Inflammatory macrophage (primary cell): ENCODE measurements at regions not wholly inside any gene's neighbourhood (a gene's known extent, or its start where the extent isn't known, plus 50 kb on each side); places are given as distances from the start of the nearest gene placed in this dataset.

ENCODE experiments used
- DNase-seq, 2 donors: peaks; one replicate each; pipeline ENCODE4 v3.0.0-alpha.2; 2020 to 2022

DNA sequence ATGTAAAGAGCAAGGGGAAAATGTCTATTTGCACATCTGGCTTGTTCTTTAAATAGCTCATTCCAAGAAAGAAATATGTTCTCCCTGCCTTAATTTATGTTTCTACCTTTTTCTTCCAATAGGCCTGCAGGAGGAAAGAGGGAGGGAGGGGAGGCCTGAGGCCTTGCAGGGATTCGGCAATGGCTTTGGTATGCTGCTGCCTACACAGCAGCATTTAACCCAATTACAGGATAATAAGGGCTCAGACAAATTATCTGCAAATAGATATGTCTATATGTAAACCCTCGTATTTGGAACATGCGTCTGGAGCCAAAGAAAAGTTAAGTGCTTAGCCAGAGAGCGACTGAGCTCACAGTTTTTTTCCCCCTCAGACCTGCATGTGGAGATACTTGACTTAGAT, 277.2 kb downstream of the CDC5L start:
- no peak for DNase-seq

DNA sequence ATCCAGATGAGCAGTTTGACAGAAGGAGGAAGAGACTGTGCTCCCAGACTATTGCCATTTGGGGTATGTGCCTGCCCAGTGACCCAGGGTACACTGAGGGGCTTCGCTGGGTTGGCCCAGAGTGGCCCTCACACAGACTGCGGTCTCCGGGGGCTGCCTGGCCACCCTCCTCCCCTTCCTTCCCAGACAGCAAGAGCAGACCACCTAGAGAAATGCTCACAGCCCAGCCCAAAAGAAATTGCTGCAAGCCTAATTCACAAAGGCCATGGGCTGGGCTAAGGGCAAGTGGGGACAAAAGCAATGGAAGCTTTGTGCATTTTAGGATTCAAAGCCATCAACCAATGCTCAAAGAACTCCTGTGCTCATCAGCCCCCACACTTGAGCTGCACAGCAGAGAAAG, 277.6 kb downstream of the CDC5L start:
- DNase-seq = no peak

DNA sequence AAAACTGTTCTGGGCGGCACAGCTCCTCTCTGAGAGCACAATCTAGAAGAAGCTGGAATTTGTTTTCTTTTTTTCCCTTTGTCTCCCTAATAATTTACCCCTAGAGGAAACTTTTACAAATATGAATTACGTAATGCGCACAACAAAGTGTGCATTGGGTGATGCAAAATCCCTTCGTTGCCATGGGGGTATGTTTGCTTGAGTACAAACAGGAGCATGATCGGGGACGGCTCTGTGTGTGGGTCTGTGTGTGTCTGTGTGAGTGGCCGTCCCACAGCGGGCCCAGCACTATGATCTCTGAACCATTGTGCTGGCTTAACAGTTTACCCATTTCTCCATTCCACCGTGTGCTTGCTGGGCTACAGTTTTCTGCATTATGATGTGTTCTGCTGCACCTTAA, 278.2 kb downstream of the CDC5L start:
- no peak for DNase-seq

DNA sequence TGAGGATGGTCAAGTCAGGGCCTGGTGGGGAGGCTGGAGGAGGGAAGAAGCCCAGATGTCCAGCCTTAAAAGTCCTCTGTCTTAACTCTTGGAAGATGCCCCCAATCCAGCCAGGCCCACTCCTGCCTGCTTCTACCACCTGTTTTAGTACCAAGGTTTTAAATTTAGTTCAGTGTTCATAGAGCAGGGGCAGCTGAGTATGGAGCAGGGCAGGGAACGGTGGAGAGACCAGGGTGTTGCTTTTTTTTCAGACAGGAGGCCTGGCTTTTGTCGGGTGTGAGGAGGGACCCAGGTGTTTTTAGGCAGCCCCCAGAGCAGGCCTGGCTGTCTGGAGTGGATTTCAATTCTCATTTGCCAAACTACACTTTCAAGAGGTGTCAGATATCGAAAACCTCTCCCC, 278.8 kb downstream of the CDC5L start:
- DNase-seq = no peak

DNA sequence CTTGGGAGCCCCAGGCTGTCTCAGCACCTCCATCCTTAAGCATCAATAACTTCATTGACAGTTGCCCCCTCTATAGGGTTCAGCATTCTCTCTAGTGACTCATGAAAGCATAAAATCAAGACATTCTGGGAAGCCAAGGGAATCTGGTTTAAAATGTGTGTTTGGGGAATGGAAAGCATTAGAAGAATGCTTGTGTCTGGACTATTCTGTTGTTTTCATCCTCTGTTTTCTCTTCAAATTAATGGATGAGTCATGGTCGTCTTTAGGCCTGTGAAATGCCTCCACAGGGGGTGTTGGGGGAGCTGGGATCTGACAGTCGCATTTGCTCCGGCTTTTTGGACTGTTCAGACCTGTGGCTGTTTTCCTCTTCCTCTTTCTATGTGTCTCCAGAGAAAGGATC, 279.7 kb downstream of the CDC5L start:
- DNase-seq = no peak

DNA sequence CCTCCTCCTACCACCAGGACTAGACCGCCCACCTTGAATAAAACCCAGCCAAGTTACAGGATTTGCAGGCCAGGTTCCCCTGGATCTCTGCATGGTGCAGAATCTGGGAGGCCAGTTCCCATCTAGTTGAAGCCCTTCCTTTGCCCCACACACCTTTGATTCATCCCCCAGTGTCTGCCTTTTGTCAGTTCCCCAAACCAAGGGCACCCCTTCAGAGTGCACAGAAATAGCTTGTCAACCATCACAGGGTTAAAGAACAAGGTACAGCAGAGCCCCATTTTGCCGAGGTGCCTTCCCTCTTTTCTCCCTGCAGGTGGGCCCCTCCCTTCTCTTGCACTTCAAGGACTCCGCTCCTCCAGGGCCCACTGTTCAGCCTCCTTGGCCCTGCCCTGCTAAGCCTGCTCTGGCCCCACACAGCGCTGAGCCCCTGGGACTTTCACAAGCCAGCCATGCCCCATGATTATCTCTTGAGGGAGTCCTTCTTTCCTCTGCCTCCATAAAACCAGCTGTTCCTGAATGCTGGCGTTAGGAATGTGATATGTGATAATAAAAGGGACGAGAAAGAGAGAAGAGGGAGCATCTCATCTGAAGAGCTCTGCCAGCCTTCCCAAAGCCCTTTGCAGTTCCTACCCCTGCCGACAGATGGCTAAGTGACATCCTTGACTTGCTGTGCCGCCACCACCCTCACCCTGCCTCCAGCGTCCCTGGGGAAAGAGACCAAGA, 280.3 kb downstream of the CDC5L start:
- DNase-seq = peak; percentile 6 to 37

DNA sequence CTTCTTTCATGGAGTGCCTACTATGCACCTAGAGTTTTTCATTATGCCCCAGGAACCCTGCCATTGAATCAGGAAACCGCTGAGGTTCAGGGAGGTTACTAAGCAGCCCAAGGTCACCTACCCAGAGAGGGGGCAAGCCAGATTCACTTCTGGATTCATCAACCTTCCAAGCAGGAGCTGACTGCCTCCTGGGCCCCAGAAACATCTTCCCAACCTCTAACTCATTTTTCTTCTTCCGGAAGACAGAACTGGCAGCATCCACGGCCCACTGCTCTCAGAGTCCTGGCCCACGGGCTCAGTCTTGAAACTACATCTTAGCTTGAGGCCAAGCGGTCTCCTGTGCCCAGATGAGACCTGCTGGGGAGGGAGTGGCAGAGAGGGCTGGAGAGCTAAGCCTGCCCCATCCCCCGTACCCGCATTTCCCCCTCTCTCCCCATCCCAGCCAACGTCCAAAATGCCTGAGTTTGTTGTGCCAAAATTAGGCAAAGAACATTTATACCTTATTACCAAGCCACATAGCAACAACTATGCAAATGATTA, 281.0 kb downstream of the CDC5L start:
- no peak for DNase-seq

DNA sequence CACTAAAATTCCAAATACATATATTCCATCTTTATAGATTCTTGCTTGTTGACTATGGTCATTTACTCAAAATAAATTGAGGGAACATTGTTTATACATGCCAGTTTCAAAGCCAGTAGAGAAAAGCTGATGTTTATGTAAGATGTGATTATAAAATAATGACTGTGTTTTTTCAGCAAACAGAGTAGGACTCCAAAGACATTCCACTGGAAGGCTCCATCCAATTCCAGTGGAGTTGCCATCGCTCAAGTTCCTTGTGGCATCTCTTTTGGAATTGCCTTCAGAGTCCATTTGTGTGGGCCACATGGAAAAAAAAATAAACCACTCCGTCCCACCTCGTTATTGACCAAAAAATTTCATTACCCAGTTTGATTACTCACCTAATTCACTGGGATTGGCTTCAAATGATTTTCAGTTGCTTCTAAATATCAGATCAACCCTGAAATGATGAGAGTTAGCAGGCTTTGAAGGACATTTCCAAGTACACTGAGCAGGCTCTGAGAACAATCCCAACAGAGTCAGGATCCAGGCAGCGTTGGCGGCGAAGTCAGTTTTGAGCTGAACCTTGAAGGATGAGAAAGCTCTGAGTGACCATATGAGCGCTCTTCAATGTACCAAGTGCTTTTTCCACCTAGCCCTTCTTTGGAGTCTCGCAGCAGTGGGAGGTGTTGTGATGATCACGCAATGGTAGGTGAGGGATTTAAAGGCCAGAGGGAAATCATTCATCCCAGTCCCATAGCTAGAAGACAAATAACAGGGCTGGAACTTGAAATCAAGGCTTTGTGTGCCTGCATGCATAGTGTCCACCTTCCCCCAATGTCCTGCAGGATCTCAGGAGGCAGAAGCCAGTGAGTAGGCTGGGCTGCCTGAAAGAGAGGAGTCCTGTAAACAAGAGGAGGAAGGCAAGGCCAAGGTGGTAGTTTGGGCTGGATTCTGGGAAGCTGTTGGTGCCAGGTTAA, 281.7 kb downstream of the CDC5L start:
- no peak for DNase-seq

DNA sequence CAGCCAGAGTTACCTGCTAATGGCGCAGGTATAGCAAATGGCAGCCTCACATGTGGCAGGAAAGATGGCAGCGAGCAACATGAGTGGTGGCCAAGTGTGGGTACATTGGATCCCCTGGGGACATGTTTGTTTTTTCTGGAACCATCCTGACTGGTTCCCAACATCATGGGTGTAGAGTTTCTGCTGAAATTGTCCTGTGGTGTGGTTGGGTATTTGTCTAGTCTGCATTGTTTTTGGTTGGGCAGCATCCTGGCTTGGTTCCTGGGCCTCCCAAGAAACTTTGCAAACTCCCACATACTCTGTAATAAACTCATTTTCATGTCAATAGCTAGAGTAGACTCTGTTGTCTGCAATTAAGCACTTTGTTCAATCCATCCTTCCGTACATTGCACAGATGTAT, 282.6 kb downstream of the CDC5L start:
- DNase-seq = no peak

DNA sequence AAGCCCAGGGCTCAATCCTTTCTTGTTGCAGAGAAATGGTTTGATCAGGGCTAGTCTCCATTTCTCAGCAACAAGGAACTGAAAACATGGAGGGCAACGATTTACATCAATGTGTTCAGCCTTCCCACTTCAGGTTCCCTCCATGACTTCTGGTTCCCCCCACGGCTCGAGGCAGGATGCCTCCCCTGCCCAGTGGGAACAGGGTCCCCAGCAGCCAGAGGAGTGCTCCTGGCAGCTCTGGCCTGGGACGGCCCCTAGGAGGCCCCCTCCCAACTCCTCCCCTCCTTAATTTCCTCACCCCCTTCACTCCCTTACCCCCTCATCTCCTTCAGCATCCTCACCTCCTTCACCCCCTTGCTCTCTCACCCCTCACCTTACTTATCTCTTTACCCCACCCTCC, 283.8 kb downstream of the CDC5L start:
- DNase-seq = no peak

DNA sequence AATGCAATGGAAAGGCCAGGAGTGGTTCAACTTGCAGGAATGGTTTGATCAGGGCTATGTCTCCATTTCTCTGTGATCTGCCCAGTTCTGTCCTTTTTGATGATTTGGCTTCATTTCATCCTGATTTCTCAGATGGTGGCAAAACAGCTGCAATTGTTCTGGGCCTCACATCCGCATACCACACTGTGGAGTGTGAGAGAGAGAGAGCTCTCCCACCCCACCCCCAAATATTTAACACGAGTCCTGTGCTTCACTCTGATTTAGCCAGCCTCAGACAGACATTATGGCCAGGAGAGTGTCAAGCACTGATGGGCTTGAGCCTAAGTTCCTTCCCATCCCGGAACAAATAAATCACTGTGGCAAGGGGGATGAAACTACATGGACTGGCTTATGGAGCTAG, 284.6 kb downstream of the CDC5L start:
- no peak for DNase-seq

DNA sequence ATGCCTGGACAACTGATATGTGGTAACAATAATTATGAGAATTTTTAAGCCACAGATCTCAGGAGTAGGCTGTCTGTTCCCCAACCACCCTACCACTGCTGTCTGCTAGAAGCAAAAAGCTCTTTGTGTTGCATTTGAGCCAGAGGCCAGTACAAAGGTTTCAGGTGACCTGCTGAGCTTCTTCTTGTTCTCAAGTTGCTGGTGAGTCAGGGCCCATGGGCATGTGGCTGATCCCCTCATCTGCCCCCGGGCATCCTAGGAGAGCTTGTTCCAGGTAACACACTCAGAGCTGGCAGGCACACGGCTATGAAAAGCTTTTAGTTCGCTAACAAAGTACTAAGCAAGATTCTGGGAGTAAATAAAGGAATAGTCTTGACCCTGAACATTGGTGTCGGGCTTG, 285.3 kb downstream of the CDC5L start:
- no peak for DNase-seq

DNA sequence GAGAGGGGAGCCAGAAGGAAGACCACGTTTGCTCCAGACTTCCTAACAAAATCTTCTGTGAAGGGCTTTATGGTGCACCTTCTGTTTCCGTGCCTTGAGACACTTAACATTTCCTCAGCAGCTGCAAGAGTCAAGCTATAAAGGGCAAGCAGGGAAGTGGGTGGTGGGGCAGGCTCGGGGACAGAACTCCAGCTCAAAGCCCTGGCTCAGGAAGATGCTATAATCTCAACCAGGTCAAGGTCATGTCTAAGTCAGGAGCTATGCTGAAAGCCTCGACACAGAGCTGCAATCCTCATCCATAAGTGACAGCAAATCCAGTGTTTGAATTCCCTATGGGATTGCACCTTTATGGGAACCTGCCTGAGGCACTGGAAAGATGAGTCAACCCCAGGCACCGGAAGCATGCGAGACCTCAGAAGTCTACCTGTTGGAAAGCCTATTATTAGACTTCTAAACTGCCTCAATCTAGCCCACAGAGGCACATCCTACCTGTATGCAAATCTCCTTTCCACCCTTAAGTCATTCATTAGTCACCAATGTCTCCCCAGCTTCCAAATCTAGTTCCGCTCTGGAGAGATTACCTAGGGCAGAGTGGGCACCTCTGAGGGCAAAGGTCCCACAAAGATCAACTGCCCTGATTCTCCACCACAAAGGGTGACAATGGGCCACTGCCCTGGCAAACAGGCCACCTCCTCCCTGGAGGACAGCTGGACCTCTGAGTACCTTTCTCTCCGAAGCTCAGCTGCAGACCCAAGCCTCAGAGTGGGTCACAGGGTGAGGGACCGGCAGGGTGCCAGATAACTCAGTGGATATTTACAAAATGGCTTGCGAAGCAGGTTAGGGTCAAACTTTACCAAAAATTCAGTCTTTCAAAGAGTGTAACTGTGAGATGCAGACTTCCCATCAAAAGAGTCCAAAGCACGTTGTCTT, 287.0 kb downstream of the CDC5L start:
- DNase-seq = no peak

DNA sequence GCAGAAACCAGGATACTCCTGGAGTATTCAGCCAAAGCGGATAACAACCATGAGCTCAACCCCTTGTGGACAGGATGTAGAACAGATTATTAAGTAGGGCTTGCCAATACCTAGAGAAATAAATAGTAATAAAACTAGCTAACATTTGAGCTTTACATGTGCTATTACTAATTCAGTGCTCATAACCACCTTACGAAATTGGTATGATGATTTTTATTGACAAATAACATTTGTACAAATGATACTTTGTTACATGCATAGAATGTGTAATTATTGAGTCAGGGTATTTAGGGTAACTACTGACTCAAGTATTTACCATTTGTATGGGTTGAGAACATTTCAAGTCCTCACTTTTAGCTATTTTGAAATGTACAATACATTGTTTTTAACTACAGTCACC, 287.9 kb downstream of the CDC5L start:
- DNase-seq = no peak

DNA sequence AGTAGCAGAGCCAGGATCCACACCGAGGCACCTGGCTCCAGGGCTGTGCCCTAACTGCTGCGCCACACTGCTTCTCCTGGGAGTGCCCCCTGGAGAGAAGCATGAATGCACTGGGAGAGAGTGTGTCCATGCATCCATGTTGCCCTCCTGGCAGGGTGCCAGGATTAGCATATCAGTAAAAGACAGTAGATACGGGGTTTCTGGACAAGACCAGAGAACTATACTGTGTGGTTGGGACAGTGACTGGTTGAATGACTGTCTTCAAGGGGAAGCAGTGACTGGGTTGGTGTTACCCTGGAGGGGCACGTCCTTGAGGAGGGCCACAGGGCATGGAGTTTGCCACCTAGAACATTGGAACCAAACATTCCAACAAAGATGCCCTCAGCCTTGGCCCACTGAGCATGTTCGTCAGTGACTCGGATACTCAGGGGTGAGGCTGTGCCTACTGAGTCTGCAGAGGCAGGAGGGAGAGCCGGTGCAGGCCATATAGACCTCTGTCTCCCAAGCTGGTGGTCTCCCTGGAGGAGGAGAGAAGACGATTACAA, 288.8 kb downstream of the CDC5L start:
- no peak for DNase-seq

DNA sequence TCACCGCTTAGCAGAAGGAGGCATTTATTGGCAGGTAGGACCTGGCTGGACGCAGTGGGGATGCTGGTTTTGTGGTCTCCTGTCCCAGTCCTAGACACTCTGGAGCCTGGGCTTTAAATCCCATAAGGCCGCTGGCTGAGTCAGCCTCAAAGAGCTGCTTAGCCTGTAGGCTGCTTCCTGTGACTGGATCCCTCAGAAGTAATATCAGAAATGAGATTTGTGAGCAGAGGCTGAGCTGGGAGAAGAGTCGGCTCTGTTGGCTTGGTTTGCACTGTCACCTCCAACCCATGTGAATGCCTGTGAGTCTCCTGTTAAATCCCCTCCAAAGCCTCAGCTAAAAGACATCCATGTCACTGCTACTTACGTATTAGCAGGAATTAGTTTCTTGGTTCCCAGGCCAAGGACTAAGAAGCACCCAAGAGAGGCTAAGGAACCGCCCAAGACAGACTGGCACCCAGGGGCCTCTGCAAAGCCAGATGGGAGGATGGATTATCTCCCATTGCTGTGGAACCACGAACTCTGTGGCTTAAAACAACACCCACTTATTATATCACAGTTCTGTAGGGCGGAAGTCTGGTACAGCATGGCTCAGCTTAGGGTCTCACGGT, 289.4 kb downstream of the CDC5L start:
- DNase-seq = no peak

DNA sequence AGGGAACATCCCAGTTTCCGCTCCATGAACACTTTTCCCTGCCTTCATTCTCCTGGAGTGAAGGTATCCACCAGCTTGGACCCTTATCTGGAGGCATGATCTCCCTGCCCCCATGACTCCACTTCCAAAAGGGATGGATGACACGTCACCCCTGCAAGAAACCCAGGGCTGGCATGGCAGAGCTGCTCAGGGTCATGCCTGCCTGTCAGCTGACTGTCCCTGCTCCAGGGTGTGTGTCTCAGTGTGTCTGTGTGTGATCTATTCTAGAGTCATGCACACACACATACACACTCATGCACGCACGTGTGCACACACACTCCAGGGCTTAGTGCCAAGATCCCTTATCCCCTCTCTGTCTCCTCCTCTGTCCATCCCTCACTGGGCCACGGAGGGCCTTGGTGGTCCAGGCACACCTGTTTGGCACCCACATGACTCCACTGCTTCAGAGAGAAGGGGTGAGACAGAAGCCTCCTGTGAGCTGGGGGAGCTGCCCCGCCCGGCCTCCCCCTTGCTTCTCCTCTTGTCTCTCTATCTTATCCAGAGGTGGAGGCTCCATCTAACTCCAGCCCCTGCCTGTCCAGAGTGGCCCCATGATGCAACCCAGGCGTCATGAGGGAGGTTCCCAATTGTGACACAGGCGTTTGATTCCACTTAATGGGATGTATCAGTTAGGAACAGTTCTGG, 290.9 kb downstream of the CDC5L start:
- no peak for DNase-seq

DNA sequence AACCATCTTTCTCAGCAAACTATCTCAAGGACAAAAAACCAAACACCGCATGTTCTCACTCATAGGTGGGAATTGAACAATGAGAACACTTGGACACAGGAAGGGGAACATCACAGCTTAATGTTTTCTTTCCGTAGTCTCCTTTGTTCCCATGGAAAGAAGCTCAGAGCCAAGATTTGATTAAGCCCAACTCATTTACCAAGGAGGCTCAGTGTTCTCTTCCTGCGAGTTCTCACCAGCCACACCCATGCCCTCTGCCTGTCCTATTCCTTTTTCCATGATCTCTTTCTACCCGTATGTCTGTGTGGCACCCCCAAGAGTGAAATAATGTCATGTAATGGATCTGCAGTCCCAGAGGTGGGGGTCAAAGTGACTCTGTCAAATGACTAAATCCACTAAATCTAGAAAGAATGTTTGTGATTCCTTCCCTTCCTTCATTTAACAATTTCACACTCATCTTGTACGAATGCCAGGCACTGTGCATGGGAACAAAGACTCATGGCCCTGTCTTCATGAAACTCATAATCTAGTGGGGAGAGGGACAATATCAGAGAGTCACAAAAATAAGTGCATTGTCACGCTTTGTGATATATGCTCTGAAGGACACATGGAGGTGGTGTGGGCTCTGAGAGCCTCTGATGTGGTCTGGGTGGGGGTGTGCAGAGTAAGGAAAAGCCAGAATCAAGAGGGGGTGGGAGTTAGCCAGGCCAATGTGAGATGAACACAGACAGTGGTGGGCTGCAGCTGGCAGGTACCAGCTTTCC, 292.1 kb downstream of the CDC5L start:
- DNase-seq = no peak

DNA sequence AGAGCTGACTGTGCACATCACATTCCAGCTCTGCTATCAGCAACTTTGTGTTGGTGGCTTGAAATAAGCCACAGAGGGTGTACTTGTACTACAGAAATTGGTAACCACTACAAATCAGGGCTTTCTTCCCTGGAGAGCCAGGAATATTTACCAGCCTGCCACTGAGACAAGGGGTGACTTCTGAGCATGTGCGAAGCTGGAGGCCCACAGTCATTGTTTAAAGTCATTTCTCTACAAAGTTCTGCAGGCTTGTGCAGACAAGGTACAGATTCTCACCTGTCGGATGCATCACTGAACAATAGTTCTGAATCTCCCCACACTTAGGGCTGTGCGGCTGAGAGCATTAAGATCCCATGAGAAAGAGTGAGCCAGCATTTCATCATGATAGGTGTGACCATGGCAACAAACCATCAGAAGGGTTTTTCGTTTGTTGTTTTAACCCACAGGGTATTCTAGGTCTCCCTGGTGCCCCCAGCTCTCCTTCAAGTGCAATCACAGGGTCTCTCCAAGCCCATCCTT, 292.8 kb downstream of the CDC5L start:
- DNase-seq = no peak

DNA sequence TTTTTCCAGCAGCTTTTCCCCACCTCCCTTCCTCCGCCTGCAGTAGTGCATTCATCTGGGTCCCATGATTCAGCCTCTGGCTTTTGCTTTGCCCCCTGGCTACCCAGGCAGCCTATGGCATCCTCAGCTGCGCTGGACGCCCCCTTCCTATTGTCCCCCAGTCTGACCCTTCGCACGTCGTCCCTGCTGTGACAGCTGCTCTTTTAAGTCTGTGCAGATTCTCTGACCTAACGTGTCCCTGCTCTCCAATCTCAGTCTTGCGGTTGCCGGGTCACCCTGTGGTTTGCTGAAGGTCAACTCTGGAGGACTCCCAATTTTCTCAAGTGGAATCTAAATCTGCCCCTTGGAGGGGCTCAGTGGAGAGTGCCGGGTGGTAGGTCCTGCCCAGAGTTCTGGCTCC, 294.3 kb downstream of the CDC5L start:
- no peak for DNase-seq
